SH-SY5Y (cell line): ENCODE measurements at regions not wholly inside any gene's neighbourhood (a gene's known extent, or its start where the extent isn't known, plus 50 kb on each side); places are given as distances from the start of the nearest gene placed in this dataset.

Experiments
- GATA2 ChIP-seq: IDR thresholded peaks from 2 replicates; pipeline ENCODE4 v1.6.1; 2011; ENCODE audit warnings: mild to moderate bottlenecking, low read depth, low read length
- GATA3 ChIP-seq: IDR thresholded peaks from 2 replicates; pipeline ENCODE4 v1.6.1; 2011; ENCODE audit warnings: low read depth, mild to moderate bottlenecking, low read length, moderate library complexity

DNA sequence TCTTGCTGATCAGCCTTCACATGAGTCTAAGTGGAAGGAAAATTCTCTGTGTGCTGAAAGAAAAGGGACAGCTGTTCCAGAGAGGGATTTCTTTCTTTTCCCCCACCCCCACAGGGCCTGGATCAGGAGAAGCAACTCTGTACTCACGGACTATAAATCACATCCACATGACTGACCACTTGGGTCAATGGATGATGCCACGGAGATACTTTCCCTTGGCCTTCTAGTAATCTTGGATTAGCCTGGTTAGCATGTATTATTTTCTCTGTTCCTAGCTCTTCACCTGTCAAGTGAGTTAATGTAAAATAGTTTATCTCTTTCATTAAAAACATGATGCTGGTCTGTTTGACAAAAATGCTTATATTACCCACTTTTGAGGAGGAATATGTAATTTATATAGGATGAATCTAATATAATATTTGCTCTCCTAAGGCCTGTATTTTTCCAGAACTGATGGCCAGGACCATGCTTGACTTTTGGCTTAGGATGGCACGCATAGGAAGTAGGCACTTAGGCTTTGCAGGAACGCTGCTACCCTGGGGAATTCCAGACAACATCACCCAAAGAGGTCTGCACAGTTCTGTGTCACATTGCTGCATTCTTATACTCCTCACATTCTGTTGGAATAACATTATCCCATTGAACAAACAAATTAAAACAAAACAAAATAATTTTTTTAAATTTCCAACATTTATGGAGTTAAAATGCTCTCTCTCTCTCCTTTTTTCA, 892.1 kb downstream of the TLE1 start:
- no peak for TF ChIP-seq GATA2
- no peak for TF ChIP-seq GATA3
